GM20000 (cell line): ENCODE measurements at regions not wholly inside any gene's neighbourhood (a gene's known extent, or its start where the extent isn't known, plus 50 kb on each side); places are given as distances from the start of the nearest gene placed in this dataset.

ENCODE experiments used
- DNase-seq: peaks from one replicate; pipeline ENCODE4 v3.0.0; 2012; ENCODE audit warnings: low spot score
- CTCF ChIP-seq: IDR thresholded peaks from 2 replicates; pipeline ENCODE4 v1.5.1; 2012; ENCODE audit warnings: mild to moderate bottlenecking, control low read depth; ENCODE audit errors: extremely low read depth, missing control alignments

- no peak for DNase-seq
- no peak for TF ChIP-seq CTCF
Measured at GRCh38 chr5:125004009-125004408, 257.6 kb upstream of the ZNF608 start.

GRCh38 chr5:125005266-125005665 lies 258.8 kb upstream of the ZNF608 start:
- TF ChIP-seq CTCF: no peak
- no peak for DNase-seq

GRCh38 chr5:125006011-125006685 lies 259.7 kb upstream of the ZNF608 start:
- peak; percentile 22 for DNase-seq
- TF ChIP-seq CTCF: no peak

GRCh38 chr5:125010356-125010755 lies 263.9 kb upstream of the ZNF608 start:
- no peak for DNase-seq
- no peak for TF ChIP-seq CTCF

- TF ChIP-seq CTCF: no peak
- DNase-seq: peak; percentile 31
Measured at GRCh38 chr5:125011014-125011413, 264.6 kb upstream of the ZNF608 start.

GRCh38 chr5:125011419-125011818 lies 265.0 kb upstream of the ZNF608 start:
- DNase-seq: no peak

GRCh38 chr5:125011947-125012346 lies 265.5 kb upstream of the ZNF608 start:
- no peak for DNase-seq
- no peak for TF ChIP-seq CTCF

More at GRCh38 chr5:125011419-125011818, 265.0 kb upstream of the ZNF608 start:
- no peak for TF ChIP-seq CTCF
